SK-N-SH (cell line): ENCODE measurements at regions not wholly inside any gene's neighbourhood (a gene's known extent, or its start where the extent isn't known, plus 50 kb on each side); places are given as distances from the start of the nearest gene placed in this dataset.

Experiments
- CTCF ChIA-PET: fragments of 300-600, 350-600 bp; formaldehyde crosslinking; extraction: SDS; loops from one replicate; lab custom pipeline; 2021; lab: Yijun Ruan, JAX
- POLR2A ChIA-PET: fragments of 350-600 bp; sonication (Branson Sonifier 250); formaldehyde crosslinking; extraction: SDS; loops from one replicate; lab custom pipeline; 2020; ENCODE audit warnings: antibody characterized with exemption, inconsistent platforms; lab: Yijun Ruan, JAX
- DNase-seq: peaks from one replicate; pipeline ENCODE4 v3.0.0; 2012
- H2AFZ ChIP-seq: fragments of 200-600 bp; sonication (generic); 2 replicates; pipeline ENCODE4 v1.8.1; 2016; ENCODE audit warnings: antibody characterized with exemption, mild to moderate bottlenecking, low read depth
- H3F3A ChIP-seq: fragments of 200-600 bp; sonication (generic); replicated peaks from 2 replicates; pipeline ENCODE3; 2016; ENCODE audit warnings: antibody characterized with exemption, mild to moderate bottlenecking; ENCODE audit not compliant: insufficient read depth
- H3K27ac ChIP-seq, 2 experiments: fragments of 200-500 bp in 1 of 2; fragments of 200-600 bp in 1 of 2; sonication (Bioruptor generic) in 1 of 2; sonication (generic), shearing (Covaris generic) in 1 of 2; 2 replicates each; pipeline versions ENCODE4 v1.5.1 to v1.6.1; 2014 to 2016; ENCODE audit warnings: low read depth in 2 of 2, inconsistent platforms in 1 of 2, low read length in 1 of 2, mild to moderate bottlenecking in 1 of 2, mixed read lengths in 1 of 2
- H3K27me3 ChIP-seq: fragments of 200-600 bp; sonication (generic), shearing (Covaris generic); 2 replicates; pipeline ENCODE4 v1.6.1; 2016; ENCODE audit warnings: mixed run types; ENCODE audit not compliant: insufficient read depth
- H3K36me3 ChIP-seq, 2 experiments: fragments of 200-500 bp in 1 of 2; fragments of 200-600 bp in 1 of 2; sonication (Bioruptor generic) in 1 of 2; sonication (generic) in 1 of 2; replicated peaks in 1 of 2; 2 replicates each; pipeline versions ENCODE3 to v1.5.1; 2014 to 2016; ENCODE audit warnings: low read length in 1 of 2, mild to moderate bottlenecking in 1 of 2; ENCODE audit not compliant: insufficient read depth in 2 of 2, control insufficient read depth in 1 of 2
- H3K4me1 ChIP-seq, 2 experiments: fragments of 200-500 bp in 1 of 2; fragments of 200-600 bp in 1 of 2; sonication (Bioruptor generic) in 1 of 2; sonication (generic), shearing (Covaris generic) in 1 of 2; 2 replicates each; pipeline versions ENCODE4 v1.5.1 to v1.6.1; 2014 to 2016; ENCODE audit warnings: low read depth in 1 of 2, low read length in 1 of 2, mixed run types in 1 of 2; ENCODE audit not compliant: insufficient read depth in 2 of 2, control insufficient read depth in 1 of 2
- H3K4me2 ChIP-seq: fragments of 200-600 bp; sonication (generic), shearing (Covaris generic); 2 replicates; pipeline ENCODE4 v1.6.1; 2017; ENCODE audit warnings: mixed run types
- H3K4me3 ChIP-seq, 2 experiments: fragments of 200-500 bp in 1 of 2; fragments of 200-600 bp in 1 of 2; sonication (Bioruptor generic) in 1 of 2; sonication (generic), shearing (Covaris generic) in 1 of 2; 2 replicates each; pipeline versions ENCODE4 v1.5.1 to v1.8.1; 2014 to 2016; ENCODE audit warnings: low read depth in 2 of 2, inconsistent platforms in 1 of 2, low read length in 1 of 2, mild to moderate bottlenecking in 1 of 2, mixed read lengths in 1 of 2, moderate library complexity in 1 of 2
- H3K79me2 ChIP-seq: fragments of 200-600 bp; sonication (generic); 2 replicates; pipeline ENCODE4 v1.8.1; 2017; ENCODE audit warnings: mild to moderate bottlenecking; ENCODE audit not compliant: insufficient read depth
- H3K9ac ChIP-seq: fragments of 200-600 bp; sonication (generic); 2 replicates; pipeline ENCODE4 v1.6.1; 2017; ENCODE audit warnings: mixed run types
- H3K9me2 ChIP-seq: fragments of 200-600 bp; sonication (generic); 2 replicates; pipeline ENCODE4 v1.6.1; 2017; ENCODE audit warnings: mixed run types
- H3K9me3 ChIP-seq: fragments of 200-600 bp; sonication (generic); 2 replicates; pipeline ENCODE4 v1.6.1; 2017; ENCODE audit warnings: mixed run types, mild to moderate bottlenecking, moderate library complexity
- H4K20me1 ChIP-seq: fragments of 200-600 bp; sonication (generic); 2 replicates; pipeline ENCODE4 v1.6.1; 2017; ENCODE audit warnings: mild to moderate bottlenecking, mixed run types; ENCODE audit not compliant: insufficient read depth
- CHD2 ChIP-seq: fragments of 150-350 bp; IDR thresholded peaks from 2 replicates; pipeline ENCODE4 v1.6.1; 2018; ENCODE audit warnings: low read length; ENCODE audit not compliant: partially characterized antibody
- ELF1 ChIP-seq: IDR thresholded peaks from 2 replicates; pipeline ENCODE4 v1.4.0; 2012
- EP300 ChIP-seq, 2 experiments: IDR thresholded peaks; 2 replicates each; pipeline versions ENCODE4 v1.4.0 to v1.6.1; 2012; ENCODE audit warnings: borderline replicate concordance in 1 of 2, low read depth in 1 of 2, low read length in 1 of 2
- FOSL2 ChIP-seq: IDR thresholded peaks from 2 replicates; pipeline ENCODE4 v1.4.0; 2012; ENCODE audit warnings: low read depth, mild to moderate bottlenecking, moderate library complexity, borderline replicate concordance
- JUND ChIP-seq: IDR thresholded peaks from 2 replicates; pipeline ENCODE4 v1.4.0; 2012
- MEF2A ChIP-seq: IDR thresholded peaks from 2 replicates; pipeline ENCODE4 v1.4.0; 2012; ENCODE audit warnings: low read depth, borderline replicate concordance
- NFIC ChIP-seq: IDR thresholded peaks from 2 replicates; pipeline ENCODE4 v1.4.0; 2012; ENCODE audit warnings: borderline replicate concordance
- NRF1 ChIP-seq: IDR thresholded peaks from 2 replicates; pipeline ENCODE4 v1.6.1; 2012; ENCODE audit warnings: low read depth, mild to moderate bottlenecking, low read length
- POLR2AphosphoS5 ChIP-seq: IDR thresholded peaks from 2 replicates; pipeline ENCODE4 v1.6.1; 2012; ENCODE audit warnings: low read depth, low read length
- RAD21 ChIP-seq: IDR thresholded peaks from 2 replicates; pipeline ENCODE4 v1.6.1; 2012; ENCODE audit warnings: mild to moderate bottlenecking, low read length
- RCOR1 ChIP-seq: fragments of 150-350 bp; IDR thresholded peaks from 2 replicates; pipeline ENCODE4 v1.6.1; 2017; ENCODE audit warnings: antibody characterized with exemption, low read length
- RFX5 ChIP-seq: IDR thresholded peaks from 2 replicates; pipeline ENCODE4 v1.6.1; 2012; ENCODE audit warnings: mild to moderate bottlenecking, improper control_type of control experiment, low read length
- SIN3A ChIP-seq: IDR thresholded peaks from 2 replicates; pipeline ENCODE4 v1.6.1; 2012; ENCODE audit warnings: low read depth, mild to moderate bottlenecking, low read length, moderate library complexity, borderline replicate concordance
- TAF1 ChIP-seq: IDR thresholded peaks from 2 replicates; pipeline ENCODE4 v1.6.1; 2012; ENCODE audit warnings: low read depth, mild to moderate bottlenecking, low read length, moderate library complexity, borderline replicate concordance
- TCF12 ChIP-seq: IDR thresholded peaks from 2 replicates; pipeline ENCODE4 v1.4.0; 2012
- TEAD4 ChIP-seq: IDR thresholded peaks from 2 replicates; pipeline ENCODE4 v1.4.0; 2012; ENCODE audit warnings: mild to moderate bottlenecking, borderline replicate concordance; ENCODE audit not compliant: insufficient read depth
- USF2 ChIP-seq: fragments of 150-350 bp; IDR thresholded peaks from 2 replicates; pipeline ENCODE4 v1.6.1; 2017; ENCODE audit warnings: antibody characterized with exemption, low read length, low read depth, borderline replicate concordance
- WGBS: methylation state at CpG from one replicate; pipeline ENCODE4 v1.1.6; 2017; ENCODE audit warnings: low lambda C conversion rate; 5-methylcytosine and 5-hydroxymethylcytosine counted together
- TF ChIP-seq, protein P1 (sequence below): fragments of 200-600 bp; sonication (generic); IDR thresholded peaks from 2 replicates; pipeline ENCODE4 v1.6.1; 2017; ENCODE audit warnings: antibody characterized with exemption, mild to moderate bottlenecking, moderate library complexity
- TF ChIP-seq, protein P2 (sequence below): fragments of 150-350 bp; IDR thresholded peaks from 2 replicates; pipeline ENCODE4 v1.6.1; 2016; ENCODE audit warnings: mild to moderate bottlenecking, low read depth, low read length
- TF ChIP-seq, protein P3 (sequence below): IDR thresholded peaks from 2 replicates; pipeline ENCODE4 v1.4.0; 2012; ENCODE audit warnings: low read depth, borderline replicate concordance

DNA sequence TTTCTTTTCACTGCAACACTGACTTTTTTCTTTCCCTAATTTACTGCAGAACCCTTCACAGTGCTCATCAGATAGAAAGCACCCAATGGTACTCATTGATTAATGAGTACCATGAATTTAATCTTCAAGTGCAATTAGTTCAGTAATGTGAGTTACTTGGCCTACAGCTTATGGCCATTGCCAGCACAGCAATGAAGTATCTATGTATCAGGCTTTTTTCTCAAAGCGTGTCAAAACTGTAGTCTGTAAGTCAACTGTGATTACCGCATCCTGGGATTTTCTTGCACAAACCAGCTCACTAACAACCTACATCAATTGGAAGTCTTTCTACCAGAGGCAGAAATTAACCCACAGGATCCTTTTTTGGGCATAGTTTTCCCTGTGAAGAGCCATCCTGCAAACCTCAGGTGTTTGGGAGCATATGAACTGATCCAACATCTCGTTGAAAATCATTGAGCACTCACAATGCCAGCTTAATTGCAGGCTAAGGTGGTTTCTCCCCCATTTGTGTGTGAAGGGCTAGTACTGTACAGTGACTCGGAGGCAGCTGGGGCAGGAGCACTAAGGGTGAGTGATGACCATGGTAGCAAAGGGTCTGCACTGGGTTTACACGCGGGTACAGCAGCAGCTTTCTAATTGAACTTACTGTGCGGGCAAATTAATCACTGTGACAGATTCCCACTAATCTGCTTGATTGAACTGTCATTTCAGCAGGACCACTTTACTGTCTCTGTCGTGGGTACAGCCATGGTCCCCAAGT lies 619.3 kb downstream of the SNAPC1 start:
- Histone ChIP-seq H3K36me3 (no peaks in the 10 kb centered on the region), H3K9me3 (no peaks in the 10 kb centered on the region), H3K9ac (no peak overlapping the region), H3F3A (no peaks in the 10 kb centered on the region), H3K4me3 (no peak overlapping the region), H3K4me1 (no peaks in the 10 kb centered on the region), H3K4me2 (no peak overlapping the region), H3K79me2 (no peaks in the 10 kb centered on the region), H2AFZ (no peak overlapping the region), H3K27ac (no peak overlapping the region), H3K27me3 (no peaks in the 10 kb centered on the region), H4K20me1 (no peaks in the 10 kb centered on the region), H3K9me2 (no peaks in the 10 kb centered on the region)
- ChIA-PET POLR2A (no interaction called here), CTCF (interaction anchor here (0.6 kb wide), 1 partner anchor 1732 kb away, joined by 3 read pairs; no protein-coding TSS in a partner anchor)
- TF ChIP-seq TCF12 (no peak), MEF2A (no peak), ELF1 (no peak), JUND (no peak), EP300 (IDR thresholded peaks at IDR 0.05; ENCODE audit: borderline replicate concordance in 1 of 2, low read depth in 1 of 2, low read length in 1 of 2) (no peak), TEAD4 (no peak), SIN3A (no peak)
- TF ChIP-seq, protein P1, sequence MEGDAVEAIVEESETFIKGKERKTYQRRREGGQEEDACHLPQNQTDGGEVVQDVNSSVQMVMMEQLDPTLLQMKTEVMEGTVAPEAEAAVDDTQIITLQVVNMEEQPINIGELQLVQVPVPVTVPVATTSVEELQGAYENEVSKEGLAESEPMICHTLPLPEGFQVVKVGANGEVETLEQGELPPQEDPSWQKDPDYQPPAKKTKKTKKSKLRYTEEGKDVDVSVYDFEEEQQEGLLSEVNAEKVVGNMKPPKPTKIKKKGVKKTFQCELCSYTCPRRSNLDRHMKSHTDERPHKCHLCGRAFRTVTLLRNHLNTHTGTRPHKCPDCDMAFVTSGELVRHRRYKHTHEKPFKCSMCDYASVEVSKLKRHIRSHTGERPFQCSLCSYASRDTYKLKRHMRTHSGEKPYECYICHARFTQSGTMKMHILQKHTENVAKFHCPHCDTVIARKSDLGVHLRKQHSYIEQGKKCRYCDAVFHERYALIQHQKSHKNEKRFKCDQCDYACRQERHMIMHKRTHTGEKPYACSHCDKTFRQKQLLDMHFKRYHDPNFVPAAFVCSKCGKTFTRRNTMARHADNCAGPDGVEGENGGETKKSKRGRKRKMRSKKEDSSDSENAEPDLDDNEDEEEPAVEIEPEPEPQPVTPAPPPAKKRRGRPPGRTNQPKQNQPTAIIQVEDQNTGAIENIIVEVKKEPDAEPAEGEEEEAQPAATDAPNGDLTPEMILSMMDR, result no peak
- TF ChIP-seq, protein P2, sequence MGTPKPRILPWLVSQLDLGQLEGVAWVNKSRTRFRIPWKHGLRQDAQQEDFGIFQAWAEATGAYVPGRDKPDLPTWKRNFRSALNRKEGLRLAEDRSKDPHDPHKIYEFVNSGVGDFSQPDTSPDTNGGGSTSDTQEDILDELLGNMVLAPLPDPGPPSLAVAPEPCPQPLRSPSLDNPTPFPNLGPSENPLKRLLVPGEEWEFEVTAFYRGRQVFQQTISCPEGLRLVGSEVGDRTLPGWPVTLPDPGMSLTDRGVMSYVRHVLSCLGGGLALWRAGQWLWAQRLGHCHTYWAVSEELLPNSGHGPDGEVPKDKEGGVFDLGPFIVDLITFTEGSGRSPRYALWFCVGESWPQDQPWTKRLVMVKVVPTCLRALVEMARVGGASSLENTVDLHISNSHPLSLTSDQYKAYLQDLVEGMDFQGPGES, result no peak
- no peak for DNase-seq
- WGBS, result 1% methylated on average over 7 of the region's 8 CpGs

- Histone ChIP-seq H3K27ac (no peak overlapping the region), H4K20me1 (no peaks in the 10 kb centered on the region), H3K79me2 (no peaks in the 10 kb centered on the region), H3K9me2 (no peaks in the 10 kb centered on the region), H3K36me3 (no peaks in the 10 kb centered on the region), H3K9ac (no peak overlapping the region), H3K9me3 (no peaks in the 10 kb centered on the region), H3K4me3 (no peak overlapping the region), H3K27me3 (no peaks in the 10 kb centered on the region; the same call in 1 of the 2 replicates), H3K4me1 (no peaks in the 10 kb centered on the region), H2AFZ (no peak overlapping the region), H3F3A (no peaks in the 10 kb centered on the region), H3K4me2 (no peak overlapping the region)
- DNase-seq, result no peak
- WGBS, result 5% methylated on average over 4 of the region's 4 CpGs
- CTCF ChIA-PET, result no interaction called here
- POLR2A ChIA-PET, result no interaction called here
- TF ChIP-seq POLR2AphosphoS5 (no peak), RCOR1 (no peak), RAD21 (no peak), NRF1 (no peak), CHD2 (no peak), JUND (no peak), TAF1 (no peak), NFIC (no peak), EP300 (IDR thresholded peaks at IDR 0.05; ENCODE audit: borderline replicate concordance in 1 of 2, low read depth in 1 of 2, low read length in 1 of 2) (no peak), SIN3A (no peak), TCF12 (no peak), USF2 (no peak), FOSL2 (no peak), ELF1 (no peak), RFX5 (no peak)
- TF ChIP-seq, protein P1, result no peak
- TF ChIP-seq, protein P3, sequence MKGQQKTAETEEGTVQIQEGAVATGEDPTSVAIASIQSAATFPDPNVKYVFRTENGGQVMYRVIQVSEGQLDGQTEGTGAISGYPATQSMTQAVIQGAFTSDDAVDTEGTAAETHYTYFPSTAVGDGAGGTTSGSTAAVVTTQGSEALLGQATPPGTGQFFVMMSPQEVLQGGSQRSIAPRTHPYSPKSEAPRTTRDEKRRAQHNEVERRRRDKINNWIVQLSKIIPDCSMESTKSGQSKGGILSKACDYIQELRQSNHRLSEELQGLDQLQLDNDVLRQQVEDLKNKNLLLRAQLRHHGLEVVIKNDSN, result no peak
These were observed 636.1 kb downstream of the KCNH5 start for GRCh38 chr14:62409169-62409568.
